Right ventricle myocardium superior (tissue), 1 donor: ENCODE measurements at regions not wholly inside any gene's neighbourhood (a gene's known extent, or its start where the extent isn't known, plus 50 kb on each side); places are given as distances from the start of the nearest gene placed in this dataset.

Experiments
- ATAC-seq: fragments of 200-7000 bp; cut with Tn5 transposase; one replicate; pipeline ENCODE4 v1.9.1; 2020; ENCODE audit warnings: mild to moderate bottlenecking; ENCODE audit not compliant: poor library complexity
- DNase-seq: peaks from one replicate; pipeline ENCODE4 v3.0.0-alpha.2; 2020
- intact Hi-C: fragments of 100-400 bp; cut with DNase I; formaldehyde crosslinking; loops from one replicate; pipeline ENCODE4 v1.11.2; 2022
- donor health status: DM: no; HTN: yes; CAD: no; lungs with severe emphysema.

DNA sequence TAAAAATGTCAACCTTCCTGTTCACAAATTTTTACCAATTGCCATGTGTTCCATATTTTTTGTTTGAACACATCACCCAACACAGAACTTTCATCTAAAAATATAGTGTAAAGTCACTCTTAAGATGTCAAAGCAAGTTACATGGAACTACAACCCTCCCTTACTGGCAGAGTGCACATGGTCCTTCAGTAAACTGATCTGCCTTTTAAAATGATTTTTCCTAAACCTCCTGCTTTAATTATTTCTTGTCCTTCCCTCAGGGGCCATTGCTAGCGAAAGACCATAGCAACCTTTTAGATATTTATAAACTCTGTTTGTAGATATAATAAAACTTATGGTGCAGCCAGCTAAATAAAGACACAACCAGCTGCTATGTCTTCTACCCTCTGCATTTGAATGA is 255.2 kb upstream of the FAR2 start:
- ATAC-seq (no peak), DNase-seq (no peak)
- intact Hi-C loops: no loop called here

DNA sequence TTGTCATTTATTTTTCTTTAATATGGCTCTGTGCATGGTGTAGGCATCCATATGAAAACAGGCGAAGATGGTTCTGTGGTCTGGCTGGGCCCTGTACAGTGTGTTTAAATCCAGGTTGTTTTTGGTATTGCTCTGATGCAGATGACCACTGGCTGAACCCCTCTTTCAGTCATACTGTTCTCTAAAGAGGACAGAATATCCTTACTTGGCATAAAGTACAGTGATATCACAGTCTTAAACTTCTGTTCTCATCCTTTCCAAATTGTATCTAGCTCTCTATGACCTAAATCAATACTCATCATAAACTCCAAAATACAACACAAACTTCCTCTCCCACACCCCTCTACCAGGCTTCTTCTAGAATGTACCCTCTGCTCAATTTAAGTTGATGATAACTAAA is 252.7 kb upstream of the FAR2 start:
- DNase-seq (no peak), ATAC-seq (no peak)
- intact Hi-C loops: no loop called here

DNA sequence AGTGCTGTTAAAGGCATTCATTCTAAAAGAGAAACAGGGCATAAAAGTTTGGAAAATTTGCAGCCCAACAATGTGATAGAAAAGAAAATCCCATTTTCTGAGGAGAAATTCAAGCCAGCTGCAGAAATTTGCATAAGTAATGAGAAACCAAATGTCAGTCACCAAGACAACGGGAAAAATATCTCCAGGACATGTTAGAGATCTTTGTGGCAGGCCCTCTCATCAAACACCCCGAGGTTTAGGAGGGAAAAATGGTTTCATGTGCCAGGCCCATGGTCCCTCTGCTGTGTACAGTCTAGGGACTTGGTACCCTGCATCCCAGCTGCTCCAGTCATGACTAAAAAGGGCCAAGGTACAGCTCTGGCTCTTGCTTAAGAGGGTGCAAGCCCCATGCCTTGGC is 251.0 kb upstream of the FAR2 start:
- ATAC-seq: no peak
- intact Hi-C loops: no loop called here
- no peak for DNase-seq

GRCh38 chr12:28899951-28900350 is 249.1 kb upstream of the FAR2 start:
- no peak for DNase-seq
- intact Hi-C loops: no loop called here
- ATAC-seq: no peak

DNA sequence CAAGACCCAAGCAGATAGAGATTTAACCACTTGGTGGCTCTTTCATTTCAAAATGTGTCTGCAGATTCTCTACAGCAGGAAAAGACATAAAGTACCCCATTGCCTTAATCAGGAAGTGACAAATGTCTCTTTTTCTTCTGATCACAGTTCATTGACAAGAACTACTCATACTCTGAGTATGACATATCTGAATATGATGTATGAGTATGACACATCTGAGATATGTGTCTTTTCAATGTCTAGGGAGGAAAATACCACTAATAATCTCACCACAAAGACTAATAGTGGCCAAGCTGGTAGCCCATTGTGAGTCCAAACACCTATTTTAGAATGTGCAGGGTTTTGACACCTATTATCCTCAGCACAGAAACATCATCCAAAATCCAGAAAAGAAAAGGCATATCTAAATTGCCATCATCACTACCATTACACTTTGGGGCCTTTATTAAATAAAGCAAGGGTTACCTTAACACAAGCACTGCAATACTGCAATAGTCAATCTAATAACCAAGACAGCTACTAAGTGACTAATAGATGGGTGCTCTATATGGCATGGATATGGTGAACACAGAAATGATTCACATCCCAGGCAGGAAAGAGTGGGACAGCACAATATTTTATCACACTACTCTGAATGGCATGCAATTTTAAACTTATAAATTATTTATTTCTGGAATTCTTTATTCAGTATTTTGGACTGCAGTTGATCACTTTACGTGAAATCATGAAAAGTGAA is 243.7 kb upstream of the FAR2 start:
- intact Hi-C loops: no loop called here
- ATAC-seq: no peak

GRCh38 chr12:28908646-28909045 is 240.4 kb upstream of the FAR2 start:
- intact Hi-C loops: no loop called here
- ATAC-seq: no peak
- DNase-seq: no peak

More for the DNA sequence above, 243.7 kb upstream of the FAR2 start:
- DNase-seq: no peak

DNA sequence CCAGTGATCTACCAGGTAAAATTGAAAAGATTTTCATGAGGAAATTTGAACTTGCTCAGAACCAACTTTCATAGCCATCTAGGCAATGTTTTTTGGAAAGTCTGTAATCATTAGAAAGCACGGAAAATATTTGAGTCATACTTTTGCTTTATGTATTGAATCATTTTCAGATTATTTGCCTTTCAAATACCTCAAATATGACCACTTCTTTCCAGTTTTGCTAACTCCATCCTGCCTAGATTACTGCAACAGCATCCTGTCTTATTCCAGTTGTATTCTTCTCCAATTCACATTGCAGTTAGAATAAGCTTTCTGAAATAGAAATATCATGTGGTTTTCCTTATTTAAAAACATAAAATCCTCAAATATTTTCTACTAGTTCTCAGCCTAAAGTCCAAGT is 239.8 kb upstream of the FAR2 start:
- ATAC-seq: no peak
- intact Hi-C loops: no loop called here
- no peak for DNase-seq

GRCh38 chr12:28925719-28926376 is 223.2 kb upstream of the FAR2 start:
- DNase-seq (no peak), ATAC-seq (peak; percentile 71)
- intact Hi-C loops: no loop called here

- intact Hi-C loops: no loop called here
- DNase-seq (no peak), ATAC-seq (no peak)
These were observed 218.4 kb upstream of the FAR2 start for GRCh38 chr12:28930704-28931103.

DNA sequence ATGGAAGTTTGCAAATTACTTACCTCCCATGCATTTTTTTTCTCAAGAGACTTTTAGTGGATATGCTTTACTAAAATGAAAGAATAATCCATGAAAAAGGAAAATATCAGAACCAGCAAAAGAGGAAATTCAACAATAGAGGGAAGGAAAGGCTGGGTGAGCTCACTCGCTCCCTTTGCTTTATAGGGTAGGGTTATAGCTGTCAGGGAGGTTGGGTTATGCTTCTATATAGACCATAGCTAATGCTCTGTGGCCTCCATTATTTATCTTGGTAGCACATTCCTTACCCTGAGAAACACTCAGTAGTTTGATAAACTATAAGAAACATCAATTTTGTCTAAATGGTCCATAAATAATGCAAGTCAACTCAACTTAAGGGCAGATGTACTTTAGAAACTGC is 215.9 kb upstream of the FAR2 start:
- no peak for ATAC-seq
- intact Hi-C loops: no loop called here
- no peak for DNase-seq

- intact Hi-C loops: no loop called here
- ATAC-seq (no peak), DNase-seq (no peak)
These were observed 215.1 kb upstream of the FAR2 start for GRCh38 chr12:28933864-28934527.

- intact Hi-C loops: no loop called here
- DNase-seq (no peak), ATAC-seq (no peak)
These were observed 212.9 kb upstream of the FAR2 start for GRCh38 chr12:28936221-28936620.

- ATAC-seq (no peak), DNase-seq (no peak)
These were observed 212.4 kb upstream of the FAR2 start for GRCh38 chr12:28936711-28937110.

GRCh38 chr12:28937196-28937595 is 211.9 kb upstream of the FAR2 start:
- ATAC-seq (no peak), DNase-seq (no peak)
- intact Hi-C loops: no loop called here

More at GRCh38 chr12:28936711-28937110, 212.4 kb upstream of the FAR2 start:
- intact Hi-C loops: no loop called here

DNA sequence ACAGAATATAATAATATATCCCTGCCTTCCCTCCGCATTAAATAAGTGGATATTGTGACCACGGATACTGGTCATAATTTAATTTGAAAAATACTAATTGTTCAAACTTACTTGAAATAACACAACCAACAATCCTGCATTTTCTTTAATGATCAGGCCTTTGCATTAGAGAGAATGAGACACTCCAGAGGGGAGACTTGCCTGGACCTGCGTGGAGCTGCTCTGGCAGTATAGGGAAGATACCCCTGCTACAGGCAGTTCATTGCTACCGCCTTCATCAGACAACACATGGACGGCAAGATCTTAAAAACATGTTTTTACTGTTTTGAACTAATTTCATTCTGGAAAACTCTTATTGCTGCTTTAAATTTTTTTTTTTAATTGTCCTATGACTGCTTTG is 211.0 kb upstream of the FAR2 start:
- ATAC-seq: no peak
- intact Hi-C loops: no loop called here
- DNase-seq: no peak

DNA sequence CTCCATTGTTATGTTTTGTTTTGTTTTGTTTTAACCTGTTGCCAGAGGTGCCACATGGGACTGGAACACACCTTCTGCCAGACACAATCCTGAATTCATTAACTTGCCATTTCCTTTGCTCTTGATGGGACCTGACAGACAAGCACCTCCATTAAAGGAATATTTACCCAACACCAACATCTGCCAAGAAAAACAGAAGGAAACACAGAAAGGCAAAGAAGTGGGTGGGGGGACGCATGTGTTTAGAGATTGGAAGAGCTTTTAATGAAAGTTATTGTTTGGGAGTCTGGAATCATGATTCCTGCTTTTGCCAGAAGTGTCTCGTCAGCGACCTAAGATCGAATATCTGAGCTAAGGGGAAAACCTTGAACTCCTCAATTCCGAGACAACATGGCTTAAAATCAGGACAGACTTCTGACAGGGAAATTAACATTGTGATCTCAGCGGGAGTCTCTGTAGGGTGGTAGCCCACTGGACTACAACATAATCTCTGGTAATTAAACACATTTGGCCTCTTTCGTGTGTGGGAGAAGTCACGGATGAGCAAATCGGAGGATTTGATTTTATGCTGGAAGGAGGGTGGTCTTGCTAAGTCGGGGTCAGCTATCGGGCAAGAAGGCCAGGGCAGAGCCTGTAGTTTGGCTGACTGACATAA is 210.4 kb upstream of the FAR2 start:
- no peak for DNase-seq
- intact Hi-C loops: no loop called here
- no peak for ATAC-seq

- DNase-seq (no peak), ATAC-seq (no peak)
- intact Hi-C loops: no loop called here
These were observed 209.7 kb upstream of the FAR2 start for GRCh38 chr12:28939427-28939826.

DNA sequence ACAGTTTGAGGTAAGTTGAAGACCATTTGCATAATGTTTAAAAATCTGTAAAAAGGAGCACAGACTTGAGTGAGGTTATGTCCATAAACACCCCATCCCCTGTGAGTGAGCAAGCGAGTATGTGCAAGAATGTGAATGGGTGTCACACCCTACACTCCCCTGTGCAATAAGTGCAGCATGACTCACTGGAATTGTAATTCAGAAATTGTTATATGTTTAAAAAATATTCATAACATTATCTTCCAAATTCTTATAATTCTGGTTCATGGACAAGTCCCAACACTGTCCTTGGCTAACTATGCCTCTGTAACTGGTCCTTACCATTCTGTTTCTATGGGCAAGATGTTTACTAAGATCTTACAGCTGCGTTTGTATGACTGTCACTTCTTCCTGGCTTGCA is 207.8 kb upstream of the FAR2 start:
- ATAC-seq (no peak), DNase-seq (no peak)
- intact Hi-C loops: no loop called here

DNA sequence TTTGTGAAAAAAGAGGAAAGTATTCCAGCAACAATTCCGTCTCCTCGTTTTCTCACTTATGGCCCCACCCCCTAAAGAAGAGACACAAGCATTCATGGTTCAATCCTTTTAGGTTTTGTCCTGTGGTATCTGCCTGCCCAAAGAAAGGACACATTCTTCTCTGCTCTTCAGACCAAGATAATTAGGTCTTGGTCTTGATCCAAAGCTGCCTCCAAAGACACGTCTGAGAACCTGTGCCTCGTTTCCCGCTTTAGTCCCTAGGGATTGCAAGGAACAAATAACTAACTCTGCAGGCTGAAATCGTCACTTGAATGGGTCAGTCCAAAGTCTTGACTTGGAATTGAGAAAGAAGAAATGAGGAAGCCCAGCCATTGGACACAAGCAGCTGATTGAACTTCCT is 202.7 kb upstream of the FAR2 start:
- intact Hi-C loops: no loop called here
- no peak for DNase-seq
- ATAC-seq: no peak

DNA sequence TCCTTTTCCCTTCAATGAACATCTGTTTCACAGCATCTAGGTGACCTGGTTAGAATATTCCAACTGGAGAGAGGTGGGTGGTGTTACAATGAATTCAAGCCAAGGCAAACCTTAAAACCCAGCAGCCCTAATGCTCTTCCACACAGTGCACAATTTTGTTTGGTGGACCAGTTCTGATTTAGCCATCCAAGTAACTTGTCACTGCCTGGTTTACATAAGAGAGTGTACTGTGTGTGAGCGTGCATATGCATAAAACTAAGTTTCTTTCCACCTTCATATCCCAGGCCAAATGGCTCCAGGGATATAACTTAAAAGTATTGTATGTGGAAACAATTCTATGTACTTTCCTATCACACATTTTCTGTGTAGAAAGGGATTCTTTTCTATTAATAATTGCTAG is 200.4 kb upstream of the FAR2 start:
- DNase-seq (no peak), ATAC-seq (no peak)
- intact Hi-C loops: no loop called here
